Stimulated activated CD8-positive, alpha-beta memory T cell treated with anti-CD3 and anti-CD28 coated beads, Interleukin-15, amount 100 ng/mL, for 48 hours (primary cell): ENCODE measurements at regions not wholly inside any gene's neighbourhood (a gene's known extent, or its start where the extent isn't known, plus 50 kb on each side); places are given as distances from the start of the nearest gene placed in this dataset.
A peak's percentile ranks its signal among the peaks of the same experiment; 100 is the strongest.
"Not testable (repeated sequence)": the region's sequence is repeated elsewhere in the genome, so short reads cannot be mapped to it uniquely, and the experiment has no call there.

ENCODE experiments used
- DNase-seq, 2 donors: peaks; one replicate each; pipeline ENCODE4 v3.0.0-alpha.2; 2020; ENCODE audit warnings: low read depth in 2 of 2

DNA sequence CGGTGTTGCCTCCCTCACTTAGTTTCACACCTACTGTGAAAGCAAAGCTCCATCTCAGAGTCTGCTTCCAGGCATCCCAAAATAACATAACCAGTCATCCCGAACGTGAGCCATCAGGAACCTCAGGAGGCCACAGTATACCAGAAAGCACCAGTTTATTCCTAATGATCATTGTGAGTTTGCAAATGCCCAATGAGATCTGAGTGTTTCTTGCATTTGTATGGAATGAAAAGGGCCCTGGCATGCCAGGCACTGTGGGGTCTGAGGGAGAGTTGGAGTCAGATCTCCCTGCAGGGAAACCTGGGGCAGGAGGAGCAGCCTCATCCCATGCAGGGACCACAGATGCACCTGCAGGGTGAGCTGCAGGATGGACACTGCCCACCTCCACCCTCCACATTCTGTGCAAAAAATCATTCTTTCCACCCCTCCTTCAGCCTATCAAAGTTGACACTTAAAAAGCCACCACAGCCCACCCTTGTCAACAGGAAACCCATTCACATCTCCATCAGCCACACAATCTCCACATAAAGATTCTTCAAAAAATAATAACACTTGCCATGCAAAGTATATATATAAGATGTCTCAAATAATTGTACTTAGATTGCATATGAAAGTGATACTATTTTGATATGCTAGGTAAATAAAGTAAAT, 112.3 kb downstream of the GGTLC2 start:
- DNase-seq: not testable (repeated sequence)

DNA sequence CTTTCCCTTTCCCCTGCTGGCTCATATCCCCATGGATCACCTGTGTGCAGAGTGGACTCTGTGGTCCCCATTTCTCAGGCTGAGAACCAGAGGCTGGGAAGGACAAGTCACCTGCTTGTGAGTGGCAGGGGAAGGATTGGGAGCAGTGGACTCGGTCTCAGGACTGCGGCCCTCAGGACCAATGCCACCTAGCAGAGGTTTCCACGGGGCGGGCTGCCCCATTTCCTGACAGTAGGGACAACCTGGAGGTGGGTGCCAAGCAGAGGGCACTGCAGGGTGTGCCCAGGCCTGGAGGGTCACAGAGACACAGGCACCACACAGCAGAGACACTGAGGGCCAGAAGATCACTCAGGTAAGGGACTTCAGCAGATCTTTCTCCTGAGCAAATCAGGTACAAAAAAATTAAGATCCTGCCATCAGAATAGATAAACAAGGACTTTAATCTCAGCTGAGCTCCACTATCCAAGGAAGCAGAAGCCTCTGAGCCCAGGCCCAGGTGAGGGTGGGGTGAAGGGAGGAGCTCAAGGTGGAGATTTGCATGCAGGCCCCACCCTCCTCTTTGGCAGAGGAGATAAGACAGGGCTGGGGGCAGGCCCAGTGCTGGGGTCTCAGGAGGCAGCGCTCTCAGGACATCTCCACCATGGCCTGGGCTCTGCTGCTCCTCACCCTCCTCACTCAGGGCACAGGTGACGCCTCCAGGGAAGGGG, 113.8 kb downstream of the GGTLC2 start:
- not testable (repeated sequence) for DNase-seq

DNA sequence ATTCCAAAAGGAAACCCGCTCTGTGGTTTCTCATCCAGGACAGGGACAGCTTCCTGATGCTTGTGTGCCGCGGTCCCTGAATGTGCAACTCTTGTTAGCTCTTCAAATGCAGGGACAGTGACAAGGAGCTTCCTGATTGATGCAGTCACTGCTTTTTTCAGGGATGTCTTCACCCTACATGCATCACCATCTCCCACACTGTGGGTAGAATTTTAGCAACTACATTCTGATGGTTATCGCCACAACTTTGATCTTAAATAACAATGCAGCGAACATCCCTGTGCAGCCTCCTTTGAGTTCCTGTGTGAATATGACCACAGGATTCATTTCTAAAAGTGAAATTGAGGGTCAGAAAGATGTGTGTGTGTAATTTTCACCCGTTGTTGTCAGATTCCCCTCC, 115.0 kb downstream of the GGTLC2 start:
- no peak for DNase-seq

DNA sequence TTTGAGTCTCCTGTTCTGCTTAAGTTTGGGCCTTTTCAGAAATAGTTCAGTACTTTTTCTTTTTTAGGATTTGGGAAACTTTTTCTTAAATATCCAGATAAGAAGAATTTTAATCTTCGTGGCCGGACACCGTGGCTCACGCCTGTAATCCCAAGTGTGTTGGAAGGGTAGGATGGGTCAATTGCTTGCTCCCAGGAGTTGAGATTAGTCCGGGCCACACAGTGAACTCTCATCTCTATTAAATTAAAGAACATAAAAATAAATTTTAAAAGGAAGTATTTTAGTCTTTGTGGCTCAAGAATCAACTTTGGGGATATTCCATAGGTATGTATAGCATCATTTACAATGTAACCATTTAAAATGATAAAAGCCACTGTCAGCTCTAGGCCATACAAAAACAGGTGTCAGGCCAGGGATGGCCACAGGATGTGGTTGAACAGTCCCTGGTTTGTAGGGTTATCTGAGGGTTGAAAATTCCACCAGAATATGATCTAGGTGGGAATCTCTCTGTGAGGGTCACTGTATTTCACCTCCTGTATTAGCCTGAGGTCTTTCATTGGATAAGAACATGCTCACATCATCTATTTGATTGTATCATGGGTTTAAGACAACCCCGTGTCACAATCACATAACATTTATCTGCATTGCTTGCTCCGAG, 115.6 kb downstream of the GGTLC2 start:
- DNase-seq: no peak

DNA sequence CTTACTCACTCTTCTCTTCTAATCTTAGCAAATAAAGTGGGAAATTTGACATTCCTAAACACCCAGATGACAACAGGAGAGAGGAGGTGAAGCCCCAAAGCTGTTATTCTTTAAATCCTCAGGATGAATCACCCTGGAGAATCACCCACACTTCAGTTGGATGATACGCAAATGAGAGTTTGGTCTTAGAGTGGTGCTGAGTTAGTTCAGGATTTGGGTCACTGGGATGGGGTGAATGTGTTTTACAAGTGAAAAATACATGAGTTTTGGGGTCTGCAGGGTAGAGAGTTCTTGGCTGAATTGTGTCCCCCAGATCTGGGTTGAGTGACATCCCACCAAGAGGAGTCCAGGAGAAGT, 117.2 kb downstream of the GGTLC2 start:
- DNase-seq: no peak

DNA sequence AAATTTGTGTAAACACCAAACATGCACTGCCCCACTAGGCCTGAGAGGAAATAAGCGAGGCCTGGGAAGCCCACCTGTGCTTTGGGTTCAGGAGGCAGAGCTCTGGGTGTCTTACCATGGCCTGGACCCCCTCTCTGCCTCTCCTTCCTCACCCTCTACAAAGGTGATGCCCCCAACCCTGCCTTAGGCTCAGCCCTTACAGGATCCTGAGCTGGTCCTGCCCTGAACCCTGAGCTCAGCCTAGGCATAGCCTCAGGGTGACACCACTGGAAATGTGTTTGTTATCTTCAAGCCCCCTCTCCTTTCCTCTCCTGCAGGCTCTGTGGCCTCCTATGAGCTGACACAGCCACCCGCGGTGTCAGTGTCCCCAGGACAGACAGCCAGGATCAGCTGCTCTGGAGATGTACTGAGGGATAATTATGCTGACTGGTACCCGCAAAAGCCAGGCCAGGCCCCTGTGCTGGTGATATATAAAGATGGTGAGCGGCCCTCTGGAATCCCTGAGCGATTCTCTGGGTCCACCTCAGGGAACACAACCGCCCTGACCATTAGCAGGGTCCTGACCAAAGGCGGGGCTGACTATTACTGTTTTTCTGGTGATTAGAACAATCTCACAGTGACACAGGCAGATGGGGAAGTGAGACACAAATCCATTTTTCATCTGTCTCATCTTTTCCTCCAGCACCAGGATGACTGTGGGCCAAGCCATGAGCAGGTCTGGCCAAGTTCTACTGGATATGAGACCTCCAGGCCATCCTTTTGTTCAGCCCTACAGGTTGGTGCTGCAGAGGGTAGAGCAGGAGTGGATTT, 117.8 kb downstream of the GGTLC2 start:
- DNase-seq: no peak

DNA sequence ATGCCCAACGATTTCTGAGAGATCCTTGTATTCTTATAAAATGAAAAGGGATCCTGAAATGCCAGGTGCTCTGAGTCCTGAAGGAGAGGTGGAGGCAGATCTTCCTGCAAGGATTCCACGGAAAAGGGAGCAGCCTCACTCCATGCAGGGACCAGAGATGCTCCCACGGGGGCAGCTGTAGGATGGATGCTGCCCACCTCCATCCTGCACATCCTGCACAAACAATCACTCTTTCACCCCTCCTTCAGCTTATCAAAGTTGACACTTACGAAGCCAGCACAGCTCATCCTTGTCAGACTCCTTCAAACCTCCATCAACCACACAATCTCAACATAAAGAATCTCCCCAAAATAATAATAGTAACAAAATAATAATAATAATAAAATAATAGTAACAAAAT, 119.1 kb downstream of the GGTLC2 start:
- DNase-seq: no peak

DNA sequence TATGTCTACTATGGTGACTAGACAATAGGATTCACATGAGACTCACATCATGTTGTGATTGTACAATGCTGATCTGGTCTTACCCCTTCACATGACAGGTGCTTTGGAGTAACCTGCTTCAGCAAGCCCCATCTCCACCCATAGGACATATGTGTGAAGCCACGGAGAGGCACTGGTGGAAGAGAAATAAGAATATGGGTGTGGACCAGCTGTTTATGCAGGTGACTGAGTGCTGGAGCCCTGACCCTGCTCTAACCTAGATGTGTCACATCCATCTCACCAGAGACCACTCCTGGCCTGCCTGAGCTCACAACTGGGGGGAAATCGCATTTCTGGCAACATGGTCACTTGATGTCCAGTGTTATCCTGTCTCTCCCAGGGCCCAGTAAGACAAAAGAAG, 119.7 kb downstream of the GGTLC2 start:
- DNase-seq: no peak

DNA sequence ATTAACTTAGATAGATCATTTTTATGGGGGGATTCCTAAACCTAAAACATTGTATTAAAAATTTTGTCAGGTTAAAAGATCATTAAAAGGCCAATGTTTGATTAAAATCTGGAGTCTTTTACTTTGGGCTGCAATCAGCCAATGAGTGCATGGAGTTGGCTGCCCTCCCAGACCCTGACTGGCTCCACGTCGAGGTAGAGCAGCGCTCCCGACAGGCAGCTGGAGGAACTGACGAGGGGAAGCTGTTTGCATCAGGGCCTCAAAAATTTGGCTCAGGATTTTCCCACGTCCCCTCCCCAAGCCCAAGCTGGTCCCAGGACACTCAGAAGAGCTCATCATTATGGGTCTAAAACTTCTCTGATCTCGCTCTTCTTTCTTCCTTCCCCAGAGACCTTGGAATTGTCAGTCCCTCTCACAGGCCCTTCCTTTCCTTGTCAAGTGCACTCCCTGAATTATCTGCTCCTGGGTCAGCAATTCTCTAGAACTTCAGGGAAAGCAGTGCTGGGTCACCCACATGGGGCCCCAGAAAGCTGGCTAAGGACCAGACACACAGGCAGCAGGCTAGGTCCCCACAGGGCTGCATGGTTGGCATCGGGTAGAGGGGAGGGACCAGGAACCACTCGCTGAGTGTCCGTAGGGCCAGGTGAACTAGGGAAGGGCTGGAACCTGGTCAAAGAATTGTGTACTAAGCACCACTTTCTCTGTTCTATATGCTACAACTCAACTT, 119.6 kb upstream of the IGLL5 start:
- DNase-seq: no peak

DNA sequence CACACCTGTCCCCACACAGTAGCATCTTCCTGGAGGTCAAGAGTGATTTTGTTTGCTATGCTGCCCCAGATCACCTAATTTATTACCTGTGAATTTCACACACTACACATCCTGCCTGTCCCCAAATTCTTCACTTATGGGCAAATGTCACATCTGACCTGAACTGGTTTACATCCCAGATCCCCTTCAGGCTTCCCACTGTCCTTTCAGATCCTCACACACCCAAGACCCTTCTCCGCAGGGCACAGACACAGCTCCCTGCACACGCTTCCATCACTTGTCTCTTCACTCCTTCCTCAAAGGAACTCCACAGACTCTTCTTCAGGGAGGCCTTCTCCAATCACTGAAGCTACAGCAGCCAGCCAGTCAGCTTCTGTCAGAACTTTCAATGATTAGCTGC, 118.7 kb upstream of the IGLL5 start:
- no peak for DNase-seq

DNA sequence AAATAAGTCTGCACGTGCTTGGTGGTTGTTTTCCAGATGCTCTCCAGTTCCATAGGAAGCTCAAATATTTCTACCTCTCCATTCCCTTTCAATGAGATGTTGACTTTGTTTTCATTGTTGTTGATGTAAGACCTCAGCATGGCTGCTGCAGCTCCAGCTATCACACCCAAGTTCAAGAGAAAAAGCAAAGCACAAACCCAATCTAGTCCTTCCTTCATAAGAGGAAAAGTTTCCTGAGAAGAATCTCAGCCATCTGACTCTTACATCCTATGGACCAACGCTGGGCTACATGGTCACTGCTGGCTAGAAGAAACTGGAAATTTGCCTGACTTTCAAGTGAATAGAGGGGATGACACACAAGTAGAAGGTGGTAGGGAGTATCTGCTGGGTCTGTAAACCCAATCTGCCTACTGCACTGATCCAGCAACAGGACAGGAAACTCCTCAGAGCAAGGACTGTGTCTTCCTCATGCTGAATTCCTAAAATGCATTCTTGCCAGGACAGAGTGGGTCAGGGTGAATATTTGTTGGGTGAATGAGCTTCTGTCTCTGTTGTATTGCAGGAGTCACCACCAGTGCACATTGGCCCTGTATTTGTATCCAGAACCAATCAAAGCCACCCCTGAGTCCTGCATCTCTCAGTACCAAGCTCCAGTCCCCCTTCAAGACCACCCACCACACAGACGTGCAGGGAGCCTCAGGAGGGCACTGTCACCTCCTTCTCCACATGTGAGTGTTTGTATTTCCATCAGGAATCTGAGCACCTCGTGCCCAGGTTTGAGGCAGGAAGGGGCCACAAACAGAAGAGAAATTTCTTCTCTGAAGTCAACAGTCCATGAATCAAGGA, 118.0 kb upstream of the IGLL5 start:
- no peak for DNase-seq

DNA sequence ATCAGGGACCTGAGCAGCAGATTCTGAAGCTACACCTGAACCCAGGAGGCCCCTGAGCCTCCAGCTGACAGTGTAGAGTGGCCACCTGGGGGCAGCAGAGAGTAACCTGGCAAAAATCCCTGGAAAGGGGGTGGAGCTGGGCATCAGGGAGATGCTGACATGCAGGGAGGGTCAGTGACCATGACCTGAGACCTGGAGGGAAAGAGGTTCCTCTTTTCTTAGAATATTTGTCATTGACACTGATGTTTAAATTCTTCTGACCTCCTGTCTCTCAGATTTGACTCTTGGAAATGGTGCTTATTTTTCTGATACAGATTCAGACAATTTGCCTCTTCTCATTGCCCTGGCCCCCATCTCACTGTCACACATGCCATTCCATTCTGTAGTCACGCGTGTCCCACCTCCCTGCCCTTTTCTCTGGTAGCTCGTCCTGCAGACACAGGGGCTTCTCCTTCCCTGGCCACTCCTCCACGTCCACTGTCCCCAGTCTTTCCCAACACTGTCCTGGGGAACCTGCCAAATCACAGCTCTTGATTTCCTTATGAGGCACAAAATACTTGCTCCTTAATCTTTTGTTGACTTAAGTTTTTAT, 117.2 kb upstream of the IGLL5 start:
- peak; percentile 9 to 14 for DNase-seq

DNA sequence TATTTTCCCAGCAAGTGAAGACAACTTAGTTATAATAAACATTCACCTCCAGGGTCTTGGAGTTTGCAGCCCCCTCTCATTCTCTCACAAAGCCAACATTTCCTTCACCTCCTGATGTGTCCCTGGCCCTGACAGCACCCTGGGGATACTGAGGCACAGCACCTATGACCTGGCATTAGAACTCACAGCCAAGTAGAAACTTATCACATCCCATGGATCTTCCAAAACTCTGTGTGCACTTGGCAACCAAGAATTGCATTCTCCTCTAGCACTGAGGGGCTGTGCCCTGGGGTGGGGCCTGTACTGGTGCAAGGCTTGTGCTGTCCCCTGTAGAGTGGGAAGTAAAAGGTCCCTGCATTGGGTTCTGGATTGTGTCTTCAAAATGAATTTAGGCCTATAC, 116.7 kb upstream of the IGLL5 start:
- DNase-seq: no peak

DNA sequence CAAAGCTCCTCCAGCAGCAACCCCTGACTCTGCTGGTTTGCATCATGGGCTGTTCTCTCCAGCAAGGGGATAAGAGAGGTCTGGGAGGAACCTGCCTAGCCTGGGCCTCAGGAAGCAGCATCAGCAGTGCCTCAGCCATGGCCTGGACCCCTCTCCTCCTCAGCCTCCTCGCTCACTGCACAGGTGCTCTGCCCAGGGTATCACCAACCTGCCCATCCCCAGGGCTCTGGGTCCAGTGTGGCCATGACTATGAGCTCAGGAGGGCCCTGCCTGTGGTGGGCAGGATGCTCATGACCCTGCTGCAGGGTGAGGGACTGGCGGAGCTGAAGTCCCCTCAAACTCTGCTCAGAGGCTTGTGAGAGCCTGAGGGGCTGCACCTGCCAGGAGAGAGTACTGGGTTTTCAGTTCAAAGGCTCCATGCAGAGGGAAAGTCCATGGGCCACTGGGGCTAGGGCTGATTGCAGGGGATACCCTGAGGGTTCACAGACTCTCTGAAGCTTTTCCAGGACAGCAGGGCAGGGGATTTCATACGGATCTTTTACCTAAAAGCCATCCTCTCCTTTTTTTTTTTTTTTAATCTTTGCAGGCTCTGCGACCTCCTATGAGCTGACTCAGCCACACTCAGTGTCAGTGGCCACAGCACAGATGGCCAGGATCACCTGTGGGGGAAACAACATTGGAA, 115.8 kb upstream of the IGLL5 start:
- DNase-seq: no peak

DNA sequence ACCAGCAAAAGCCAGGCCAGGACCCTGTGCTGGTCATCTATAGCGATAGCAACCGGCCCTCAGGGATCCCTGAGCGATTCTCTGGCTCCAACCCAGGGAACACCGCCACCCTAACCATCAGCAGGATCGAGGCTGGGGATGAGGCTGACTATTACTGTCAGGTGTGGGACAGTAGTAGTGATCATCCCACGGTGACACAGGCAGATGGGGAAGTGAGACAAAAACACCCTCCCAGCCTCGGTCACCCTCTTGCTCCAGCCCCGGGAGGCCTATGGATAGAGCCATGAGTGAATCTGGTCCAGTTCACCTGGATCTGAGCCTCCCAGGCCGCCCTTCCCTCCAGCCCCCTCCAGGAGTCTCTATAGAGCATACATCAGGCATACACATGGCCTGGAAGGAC, 115.2 kb upstream of the IGLL5 start:
- no peak for DNase-seq

DNA sequence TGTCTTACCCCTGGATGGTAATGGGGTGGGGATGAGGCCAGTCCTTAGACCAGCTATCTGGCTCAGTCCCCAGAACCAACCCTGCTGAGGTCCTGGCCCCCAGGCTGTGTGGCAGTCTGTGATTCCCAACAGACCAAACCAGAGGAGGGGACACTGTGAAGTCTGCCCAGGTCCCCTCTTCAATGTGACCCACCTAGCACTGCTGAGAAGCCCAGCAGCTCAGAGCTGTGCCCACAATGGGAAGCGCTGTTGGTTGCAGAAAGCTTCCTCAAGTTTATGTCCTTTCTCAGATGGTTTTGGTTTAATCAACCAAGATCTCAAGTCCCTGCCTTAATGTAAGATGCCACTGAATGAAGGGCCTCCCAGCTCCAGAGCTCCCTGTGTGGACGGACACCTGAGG, 114.7 kb upstream of the IGLL5 start:
- no peak for DNase-seq

DNA sequence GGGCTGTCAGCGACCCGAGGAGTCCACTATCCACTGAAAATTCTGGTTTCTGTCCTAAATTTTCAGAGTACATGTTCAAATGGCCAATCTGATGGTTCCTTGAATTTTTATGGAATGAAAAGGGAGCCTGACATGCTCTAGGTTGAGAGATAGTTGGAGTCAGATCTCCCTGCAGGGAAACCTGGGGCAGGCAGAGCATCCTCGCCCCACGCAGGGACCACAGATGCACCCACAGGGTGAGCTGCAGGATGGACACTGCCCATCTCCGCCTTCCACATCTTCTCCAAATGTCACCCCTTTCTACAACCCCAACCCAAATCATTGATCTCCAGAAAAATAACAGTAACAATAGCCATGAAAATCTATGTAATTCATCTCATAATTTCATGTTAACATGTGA, 114.2 kb upstream of the IGLL5 start:
- no peak for DNase-seq

DNA sequence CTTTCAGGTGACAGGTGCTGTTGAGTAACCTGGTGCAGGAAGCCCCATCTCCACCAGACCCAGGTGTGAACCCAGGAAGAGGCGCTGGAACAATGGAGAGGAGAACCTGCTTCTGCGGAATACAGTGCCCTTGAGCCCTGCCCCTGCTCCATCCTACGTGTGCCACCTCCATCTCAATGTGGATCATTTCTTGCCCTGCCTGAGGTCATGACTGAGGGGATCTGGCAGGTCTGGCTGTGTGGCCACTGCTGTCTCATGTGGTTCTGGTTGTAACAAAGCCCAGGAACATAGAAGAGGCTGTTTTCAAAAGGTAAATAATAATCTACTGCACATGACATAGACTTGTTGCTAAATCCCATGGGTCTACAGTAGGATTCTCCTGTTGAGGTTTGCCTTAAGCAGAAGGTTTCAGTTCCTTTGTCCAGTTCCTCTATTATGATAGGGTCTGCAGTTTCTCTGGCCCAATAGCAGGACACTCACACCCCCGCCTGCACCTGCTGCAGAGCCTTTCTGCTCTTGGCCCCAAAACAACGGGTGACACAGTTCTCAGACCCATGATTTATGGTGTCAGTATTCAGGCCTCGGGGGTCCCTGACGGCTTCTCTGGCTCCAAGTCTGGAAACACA, 113.5 kb upstream of the IGLL5 start:
- DNase-seq: no peak

DNA sequence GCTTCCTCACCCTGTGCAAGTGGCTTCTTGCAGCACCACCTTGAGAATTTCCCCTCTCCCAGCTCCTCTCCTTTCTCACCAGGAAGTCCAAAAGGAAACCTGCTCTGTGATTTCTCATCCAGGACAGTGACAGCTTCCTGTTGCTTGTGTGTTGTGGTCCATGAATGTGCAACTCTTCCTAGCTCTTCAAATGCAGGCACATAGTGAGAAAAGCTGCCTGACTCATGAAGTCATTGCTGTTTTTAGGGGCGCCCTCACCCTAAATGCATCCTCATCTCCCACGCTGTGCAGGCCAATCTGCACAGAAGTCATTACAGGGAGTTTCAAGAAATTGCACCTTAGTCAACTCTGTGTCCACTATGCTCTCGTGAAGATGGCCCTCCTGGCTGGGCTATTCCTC, 112.9 kb upstream of the IGLL5 start:
- DNase-seq: not testable (repeated sequence)
